Skin epidermis (tissue), 12 donors: ENCODE measurements at regions not wholly inside any gene's neighbourhood (a gene's known extent, or its start where the extent isn't known, plus 50 kb on each side); places are given as distances from the start of the nearest gene placed in this dataset.
"Not testable (repeated sequence)": the region's sequence is repeated elsewhere in the genome, so short reads cannot be mapped to it uniquely, and the experiment has no call there.

ENCODE experiments used
- H3K27ac ChIP-seq, 21 experiments: fragments of 200-600 bp; sonication (generic) in 11 of 21; one replicate each; pipeline ENCODE4 v1.5.0; 2020; ENCODE audit warnings: mild to moderate bottlenecking in 3 of 21, inconsistent platforms in 2 of 21, moderate library complexity in 2 of 21
- H3K4me3 ChIP-seq, 7 experiments: fragments of 200-600 bp; sonication (generic) in 2 of 7; one replicate each; pipeline ENCODE4 v1.5.0; 2020; ENCODE audit warnings: inconsistent platforms in 2 of 7, mild to moderate bottlenecking in 2 of 7, moderate library complexity in 1 of 7

DNA sequence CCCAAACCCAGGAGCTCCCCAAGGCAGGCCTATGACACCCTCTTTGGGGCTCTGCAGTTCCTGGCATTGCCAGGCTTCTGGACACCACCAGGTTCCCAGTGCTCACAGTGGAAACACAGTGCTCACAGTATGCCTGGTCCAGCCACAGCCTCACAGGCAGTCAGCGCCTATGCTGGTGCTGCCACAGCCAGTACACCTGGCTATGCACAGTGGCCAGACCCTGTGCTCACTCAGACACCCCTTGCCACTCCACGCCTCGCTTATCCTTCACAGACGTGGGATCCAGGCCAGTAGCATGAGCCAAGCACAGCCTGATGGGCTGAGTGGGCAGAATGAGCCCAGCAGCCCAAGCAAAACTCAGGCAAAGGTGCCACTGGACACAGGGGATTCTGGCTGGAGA lies 579.2 kb upstream of the ADGRL2 start:
- Histone ChIP-seq H3K4me3 (no peak overlapping the region), H3K27ac (no peak overlapping the region)

DNA sequence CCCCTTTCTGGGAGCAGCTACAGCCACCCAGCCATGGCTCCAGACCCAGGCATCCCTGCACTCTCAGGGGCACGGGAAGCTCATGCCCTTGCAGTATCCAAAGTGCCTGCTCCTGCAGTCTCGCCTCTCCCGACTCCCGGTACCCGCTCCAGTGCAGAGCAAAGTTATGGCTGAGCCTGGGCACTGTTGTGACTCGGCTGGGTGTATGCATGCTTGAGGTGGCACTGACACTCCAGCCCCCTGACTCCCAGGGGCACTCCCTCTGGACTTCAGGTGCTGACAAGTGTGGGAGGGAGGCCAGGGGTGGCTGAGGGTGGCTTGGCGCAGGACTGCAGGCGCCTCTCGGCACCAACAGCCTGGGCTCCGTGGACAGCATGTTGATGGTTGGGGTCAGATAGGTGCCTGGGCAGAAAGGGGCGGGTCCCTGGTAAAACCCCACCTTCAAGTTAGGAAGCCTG lies 580.1 kb upstream of the ADGRL2 start:
- Histone ChIP-seq H3K27ac (no peak overlapping the region), H3K4me3 (no peak overlapping the region)

DNA sequence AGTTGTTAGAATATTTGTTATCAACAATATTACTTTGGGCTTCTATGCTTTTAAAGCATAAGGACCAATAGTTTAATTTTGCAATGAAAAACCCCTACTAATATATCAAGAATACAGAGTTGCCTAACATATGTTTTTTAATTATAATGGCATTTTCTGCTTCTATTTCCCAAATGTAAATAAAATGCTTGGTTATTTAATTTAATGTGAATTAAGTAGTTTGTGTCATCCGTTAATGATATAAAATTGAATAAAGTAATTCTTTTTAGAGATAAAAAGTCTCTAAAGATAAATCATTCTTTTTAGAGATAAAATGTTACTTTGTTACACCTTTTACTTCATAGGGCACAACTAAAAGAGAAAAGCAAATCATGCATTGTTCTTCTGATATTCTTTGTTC lies 583.7 kb upstream of the ADGRL2 start:
- Histone ChIP-seq H3K4me3 (no peak overlapping the region), H3K27ac (no peak overlapping the region)

DNA sequence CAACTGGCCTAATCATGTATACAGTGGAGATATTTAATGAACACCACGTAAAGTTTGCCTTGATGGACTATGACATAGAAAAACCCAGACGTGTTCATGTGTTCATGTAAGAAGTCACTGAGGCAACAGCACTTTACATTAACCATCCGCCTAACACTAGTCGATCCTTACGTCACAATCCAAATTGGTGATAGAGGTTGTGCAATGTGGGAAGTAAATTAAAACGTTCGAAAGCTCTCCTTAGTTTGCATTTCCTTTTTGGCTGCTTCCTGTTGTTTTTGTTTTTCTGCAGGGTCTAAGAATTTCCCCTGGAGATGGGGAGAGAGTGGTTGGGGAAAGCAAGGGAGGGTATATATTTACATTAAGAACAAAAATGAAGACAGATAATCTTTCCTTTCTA lies 587.5 kb upstream of the ADGRL2 start:
- no peak overlapping the region for H3K4me3 ChIP-seq
- H3K27ac ChIP-seq = no peak overlapping the region

DNA sequence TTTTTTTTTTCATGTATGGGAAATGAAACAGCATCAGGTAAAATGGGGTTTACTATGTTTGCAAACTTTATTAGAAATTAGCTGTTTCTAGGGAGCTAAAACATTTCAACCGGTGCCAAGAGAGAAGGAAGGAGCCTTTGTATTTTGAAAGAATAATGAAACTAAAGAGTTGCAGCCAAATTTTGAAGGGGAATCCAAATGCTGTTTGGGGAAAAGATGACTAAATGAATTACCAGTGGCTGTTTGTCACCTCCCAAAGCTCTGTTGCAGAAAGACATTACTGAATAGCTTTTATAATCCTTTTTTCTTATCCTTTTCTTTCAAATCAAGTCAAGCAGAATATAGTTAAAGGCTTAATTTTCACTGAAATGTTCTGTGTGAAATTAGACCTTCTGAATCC lies 591.3 kb upstream of the ADGRL2 start:
- H3K27ac ChIP-seq = no peak overlapping the region
- no peak overlapping the region for H3K4me3 ChIP-seq

DNA sequence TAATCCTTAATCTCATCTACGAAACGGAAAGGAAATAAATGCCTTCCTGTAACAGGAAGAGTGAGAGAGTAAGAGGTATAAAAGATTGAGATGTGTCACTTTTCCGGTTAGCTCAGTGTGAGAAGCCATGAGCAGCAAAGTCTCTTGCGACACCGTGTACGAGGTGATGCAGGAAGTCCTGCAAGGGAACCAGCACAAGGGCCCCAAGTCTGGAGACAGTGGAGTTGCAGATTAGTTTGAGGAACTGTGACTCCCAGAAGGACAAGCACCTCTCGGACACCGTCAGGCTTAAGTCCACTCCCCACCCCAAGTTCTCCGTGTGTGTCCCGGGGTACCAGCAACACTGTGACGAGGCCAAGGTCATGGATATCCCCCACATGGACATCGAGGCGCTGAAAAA lies 592.3 kb upstream of the ADGRL2 start:
- H3K27ac ChIP-seq = no peak overlapping the region
- no peak overlapping the region for H3K4me3 ChIP-seq

DNA sequence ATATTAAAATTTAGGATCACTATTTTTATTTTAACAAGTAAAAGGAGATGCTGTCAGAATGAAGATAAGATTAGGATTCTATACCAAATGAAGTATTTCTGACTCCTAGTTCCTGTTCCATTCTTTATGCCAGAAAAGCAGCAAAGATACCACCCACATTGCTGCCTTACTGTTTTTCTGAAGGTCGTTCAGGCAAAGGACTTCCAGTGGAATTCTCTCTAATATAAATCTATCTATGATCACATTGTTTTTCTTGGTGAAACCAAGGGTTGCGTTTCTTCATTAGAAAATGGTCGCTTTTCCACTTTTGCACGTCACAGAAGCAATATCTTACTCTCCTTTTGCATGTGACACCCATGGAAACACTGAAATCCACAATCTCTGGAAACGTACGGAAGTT lies 594.8 kb upstream of the ADGRL2 start:
- Histone ChIP-seq H3K4me3 (no peak overlapping the region), H3K27ac (no peak overlapping the region)

DNA sequence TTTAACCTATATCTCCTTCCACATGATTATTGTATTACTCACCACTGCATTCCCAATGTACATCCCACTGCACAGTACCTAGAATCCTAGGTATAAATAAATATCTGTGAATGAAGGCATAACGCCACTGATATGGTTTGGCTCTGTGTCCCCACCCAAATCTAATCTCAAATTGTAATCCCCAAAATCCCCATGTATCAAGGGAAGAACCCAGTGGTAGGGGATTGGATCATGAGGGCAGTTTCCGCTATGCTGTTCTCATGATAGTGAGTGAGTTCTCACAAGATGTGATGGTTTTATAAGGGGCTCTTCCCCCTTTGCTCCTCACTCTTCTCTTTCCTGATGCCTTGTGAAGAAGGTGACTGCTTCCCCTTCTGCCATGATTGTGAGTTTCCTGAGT lies 599.0 kb upstream of the ADGRL2 start:
- no peak overlapping the region for H3K4me3 ChIP-seq
- no peak overlapping the region for H3K27ac ChIP-seq

DNA sequence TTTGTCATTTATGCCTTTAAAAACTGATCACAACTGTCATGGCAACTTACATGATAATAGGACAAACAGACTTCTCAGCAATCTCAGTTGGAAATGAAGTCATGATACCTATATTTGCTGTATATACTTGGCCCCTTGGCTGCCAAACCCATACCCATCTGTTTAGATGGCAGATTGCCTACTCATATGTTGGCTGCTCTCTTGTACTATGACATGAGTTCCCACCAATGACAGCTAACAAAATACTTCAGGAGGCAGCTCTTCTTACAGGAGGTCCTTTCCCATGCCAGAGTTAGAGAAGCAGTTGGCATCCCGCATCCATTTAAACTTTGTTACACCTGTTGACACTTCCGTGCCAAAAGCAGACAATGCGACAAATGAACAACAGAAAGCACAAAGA lies 603.1 kb upstream of the ADGRL2 start:
- Histone ChIP-seq H3K27ac (no peak overlapping the region), H3K4me3 (no peak overlapping the region)

DNA sequence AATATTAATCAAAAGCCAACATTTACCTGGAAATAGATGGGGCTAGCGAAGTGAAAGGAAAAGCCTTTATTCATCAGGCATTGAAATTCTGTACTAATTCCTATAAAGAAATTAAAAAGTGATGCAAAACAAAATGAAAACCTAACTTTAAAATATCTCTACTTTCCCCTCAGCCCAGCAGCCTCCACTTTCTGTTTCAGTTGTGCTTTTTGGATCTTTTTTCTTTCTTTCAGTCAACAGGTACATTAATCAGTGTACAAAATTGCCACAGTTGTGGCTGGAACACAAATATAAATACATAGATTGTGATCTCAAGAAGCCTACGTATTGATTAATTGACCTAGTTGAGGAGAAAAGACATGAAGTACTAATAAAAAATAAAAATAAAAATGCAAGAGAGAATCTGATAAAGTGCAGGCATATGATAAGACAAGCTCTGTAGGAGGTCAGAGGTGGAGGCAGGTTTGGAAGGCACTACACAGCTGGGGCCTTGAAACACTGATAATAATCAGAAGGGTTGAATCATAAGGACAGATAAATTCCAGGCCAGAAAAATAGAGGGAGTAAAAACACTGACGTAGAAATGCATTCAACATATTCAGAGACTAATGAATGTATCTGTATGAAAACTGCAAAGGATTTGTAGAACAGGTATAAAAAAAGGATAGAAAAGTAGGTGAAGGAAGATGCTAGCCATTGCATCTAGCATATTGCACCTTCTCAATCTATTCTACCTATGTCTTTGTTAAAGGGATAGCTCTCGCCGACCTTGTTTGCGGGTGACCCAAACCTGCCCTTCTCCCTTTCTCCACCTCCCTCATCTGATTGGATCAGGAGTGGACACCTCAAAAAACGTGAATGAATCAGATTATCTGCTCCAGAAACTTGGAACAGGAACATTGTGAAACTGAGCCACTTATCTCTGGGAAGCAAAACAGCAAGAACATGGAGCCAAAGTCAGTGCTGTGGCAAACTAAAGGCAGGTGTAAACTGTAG lies 607.8 kb upstream of the ADGRL2 start:
- Histone ChIP-seq H3K27ac (no peak overlapping the region), H3K4me3 (no peak overlapping the region)

DNA sequence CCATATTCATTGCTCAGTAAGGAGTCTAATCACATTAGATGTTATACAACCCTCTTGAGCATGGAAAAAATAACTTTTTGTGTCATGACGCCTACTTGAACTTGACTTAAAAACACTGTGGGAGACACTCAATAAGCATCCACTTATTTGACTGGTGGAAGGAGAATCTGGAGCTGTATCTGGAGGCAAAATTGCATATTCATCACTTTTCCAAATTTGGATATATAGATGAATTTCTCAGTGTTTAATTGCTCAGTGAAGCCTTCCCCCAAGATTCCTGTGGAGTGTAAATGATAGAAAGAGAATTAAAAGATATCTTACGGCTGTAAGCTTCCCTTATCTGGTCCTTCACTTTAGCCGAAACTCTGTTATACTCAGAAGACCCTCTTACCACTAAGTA lies 610.7 kb upstream of the ADGRL2 start:
- H3K27ac ChIP-seq = no peak overlapping the region
- H3K4me3 ChIP-seq = no peak overlapping the region

DNA sequence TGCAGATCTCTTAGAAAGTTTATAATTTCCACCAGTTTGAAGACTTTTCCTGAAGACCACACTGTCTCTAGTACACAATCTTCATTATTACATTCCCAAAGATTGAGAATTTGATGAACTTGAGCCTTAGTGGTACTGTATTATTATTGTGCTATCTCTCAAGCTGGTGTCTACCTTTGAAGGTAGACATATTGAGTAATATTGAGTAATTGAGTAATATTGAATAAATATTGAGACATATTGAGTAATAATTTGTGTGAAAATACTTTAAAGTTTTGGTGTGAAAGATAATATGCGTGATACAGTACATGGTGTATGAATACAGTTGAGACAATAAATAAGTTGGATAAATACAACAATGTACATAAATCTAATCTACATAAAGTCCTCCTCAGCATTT lies 613.1 kb upstream of the ADGRL2 start:
- Histone ChIP-seq H3K4me3 (no peak overlapping the region), H3K27ac (no peak overlapping the region)

DNA sequence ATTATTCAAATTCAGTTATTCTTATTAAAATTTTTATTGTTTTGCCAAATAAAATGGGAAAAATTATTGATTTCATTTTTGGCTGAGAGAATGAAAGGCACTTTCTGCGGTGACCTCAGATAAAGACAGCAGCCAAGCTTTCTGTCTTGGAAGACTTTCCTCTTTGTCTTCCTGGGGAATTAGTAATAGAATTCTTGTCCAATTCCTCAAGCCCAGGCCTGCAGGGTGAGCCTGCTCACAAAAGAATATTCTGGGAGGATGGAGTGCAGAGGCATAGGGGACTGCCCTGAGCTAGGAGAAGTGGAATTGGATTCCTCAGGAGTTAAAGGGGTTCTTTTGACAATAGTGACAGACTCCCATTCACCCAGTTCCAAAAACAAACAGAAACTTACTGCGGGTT lies 614.5 kb upstream of the ADGRL2 start:
- no peak overlapping the region for H3K4me3 ChIP-seq
- no peak overlapping the region for H3K27ac ChIP-seq

DNA sequence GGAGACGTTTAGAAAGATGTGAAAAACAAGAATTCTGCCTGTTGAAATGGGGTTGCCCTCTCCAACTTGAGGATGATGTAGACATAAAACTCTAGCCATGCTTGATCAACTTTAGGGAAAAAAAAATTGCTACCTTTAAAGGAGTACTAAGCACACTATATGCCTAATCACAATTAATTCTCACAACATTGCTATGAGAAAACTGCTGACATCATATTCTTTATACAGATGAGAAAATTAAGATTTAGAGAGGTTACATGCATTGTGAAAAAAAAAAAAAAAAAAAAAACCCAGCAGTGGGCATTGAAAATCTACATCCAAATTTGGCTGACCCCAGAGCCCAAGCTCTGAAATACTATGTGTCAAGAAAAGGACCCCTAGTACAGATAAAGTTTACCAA lies 617.2 kb upstream of the ADGRL2 start:
- Histone ChIP-seq H3K27ac (no peak overlapping the region), H3K4me3 (no peak overlapping the region)

DNA sequence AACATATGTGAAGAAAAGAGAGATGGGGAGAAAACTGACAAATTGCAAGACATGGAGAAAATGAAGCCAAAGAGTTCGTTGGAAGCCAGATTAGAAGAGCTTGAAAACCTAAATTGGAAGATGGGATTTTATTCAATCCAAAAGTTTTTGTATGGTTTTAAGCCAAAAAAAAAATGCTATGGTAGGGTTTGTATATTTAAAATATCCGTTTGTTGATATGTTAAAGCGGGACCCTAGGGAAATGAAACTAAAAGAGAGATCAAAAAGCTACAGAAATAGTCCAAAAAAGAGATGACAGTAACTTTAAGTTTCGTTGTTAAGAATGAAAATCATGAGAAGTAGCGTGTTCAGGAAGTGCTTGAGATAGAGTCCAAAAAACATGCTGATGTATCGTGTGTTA lies 617.7 kb upstream of the ADGRL2 start:
- no peak overlapping the region for H3K4me3 ChIP-seq

DNA sequence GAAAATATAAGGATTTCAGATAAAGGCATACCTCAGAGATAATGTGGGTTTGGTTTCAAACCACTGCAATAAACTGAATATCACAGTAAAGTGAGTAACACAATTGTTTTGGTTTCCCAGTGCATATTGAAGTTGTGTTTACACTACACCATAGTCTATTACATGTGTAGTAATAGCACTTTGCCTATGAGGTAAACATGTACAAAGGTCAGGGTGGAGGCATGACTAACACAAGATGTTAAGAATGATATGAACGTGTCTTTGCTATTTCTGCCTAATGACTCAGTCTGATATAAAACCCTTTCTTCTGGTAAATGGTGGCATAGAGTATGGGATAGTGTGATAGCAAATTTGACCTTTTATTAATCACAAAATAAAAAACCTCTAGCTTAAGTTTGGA lies 621.5 kb upstream of the ADGRL2 start:
- H3K4me3 ChIP-seq = no peak overlapping the region
- no peak overlapping the region for H3K27ac ChIP-seq

More for the DNA sequence above, 617.7 kb upstream of the ADGRL2 start:
- no peak overlapping the region for H3K27ac ChIP-seq

DNA sequence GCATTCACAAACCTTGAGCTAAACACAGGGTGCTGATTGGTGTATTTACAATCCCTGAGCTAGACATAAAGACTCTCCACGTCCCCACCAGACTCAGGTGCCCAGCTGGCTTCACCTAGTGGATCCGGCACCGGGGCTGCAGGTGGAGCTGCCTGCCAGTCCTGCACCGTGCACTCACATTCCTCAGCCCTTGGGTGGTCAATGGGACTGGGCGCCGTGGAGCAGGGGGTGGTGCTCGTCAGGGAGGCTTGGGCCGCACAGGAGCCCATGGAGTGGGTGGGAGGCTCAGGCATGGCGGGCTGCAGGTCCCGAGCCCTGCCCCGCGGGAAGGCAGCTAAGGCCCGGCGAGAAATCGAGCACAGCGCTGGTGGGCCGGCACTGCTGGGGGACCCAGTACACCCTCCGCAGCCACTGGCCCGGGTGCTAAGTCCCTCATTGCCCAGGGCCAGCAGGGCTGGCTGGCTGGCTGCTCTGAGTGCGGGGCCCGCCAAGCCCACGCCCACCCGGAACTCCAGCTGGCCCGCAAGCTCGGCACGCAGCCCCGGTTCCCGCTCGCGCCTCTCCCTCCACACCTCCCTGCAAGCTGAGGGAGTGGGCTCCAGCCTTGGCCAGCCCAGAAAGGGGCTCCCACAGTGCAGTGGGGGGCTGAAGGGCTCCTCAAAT lies 622.2 kb upstream of the ADGRL2 start:
- not testable (repeated sequence) for H3K4me3 ChIP-seq, H3K27ac ChIP-seq

DNA sequence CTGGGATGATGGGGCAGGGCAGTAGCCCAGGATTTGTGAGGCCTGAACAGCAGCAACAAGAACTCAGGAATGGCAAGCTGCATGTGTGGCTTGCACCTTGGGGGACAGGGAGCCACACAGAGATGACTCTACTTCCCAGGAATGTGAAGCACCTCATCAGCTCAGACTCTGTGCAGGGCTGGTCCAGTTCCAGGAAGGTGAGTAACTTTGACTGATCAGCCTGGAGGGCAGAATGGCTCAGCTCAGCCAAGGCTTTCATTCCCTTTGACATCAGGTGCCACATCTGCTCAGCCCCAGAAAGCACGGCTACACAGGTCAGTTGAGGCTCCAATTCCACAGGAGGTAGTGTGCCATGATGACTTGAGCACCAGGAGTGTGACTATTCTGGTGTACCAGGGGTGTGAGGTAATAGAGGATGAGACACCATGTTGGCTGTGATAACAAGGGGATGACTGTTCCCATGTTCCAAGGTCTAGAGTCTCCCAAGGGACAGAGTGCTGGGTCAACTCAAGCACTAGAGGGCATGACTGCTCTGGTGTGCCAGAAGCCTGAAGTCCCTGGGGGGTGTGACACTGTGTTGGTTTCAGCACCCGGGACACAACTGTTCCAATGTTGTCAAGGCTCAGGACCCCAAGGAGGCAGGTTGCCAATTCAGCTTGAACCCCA lies 625.8 kb upstream of the ADGRL2 start:
- Histone ChIP-seq H3K27ac (peak overlapping the region in 1 of 21 experiments; percentile 22), H3K4me3 (no peak overlapping the region)

DNA sequence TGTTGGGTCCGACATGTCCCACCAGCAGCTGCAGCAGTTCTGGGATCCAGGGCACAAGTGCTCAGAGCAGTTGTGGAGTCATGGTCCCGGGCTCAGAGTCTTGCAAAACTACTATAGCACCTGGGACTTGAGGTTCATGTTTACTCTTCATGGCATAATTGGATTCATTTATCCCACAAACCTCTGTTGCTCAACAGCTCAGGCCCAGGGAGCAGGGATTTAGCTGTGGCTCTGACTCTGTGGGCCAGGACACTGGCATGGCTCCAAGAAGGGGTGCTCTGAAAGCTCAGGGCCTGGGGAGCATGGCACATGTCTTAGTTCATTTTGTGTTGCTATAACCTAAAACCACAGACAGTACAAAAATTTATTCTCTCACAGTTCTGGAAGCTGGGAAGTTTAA lies 626.7 kb upstream of the ADGRL2 start:
- Histone ChIP-seq H3K27ac (no peak overlapping the region), H3K4me3 (no peak overlapping the region)

DNA sequence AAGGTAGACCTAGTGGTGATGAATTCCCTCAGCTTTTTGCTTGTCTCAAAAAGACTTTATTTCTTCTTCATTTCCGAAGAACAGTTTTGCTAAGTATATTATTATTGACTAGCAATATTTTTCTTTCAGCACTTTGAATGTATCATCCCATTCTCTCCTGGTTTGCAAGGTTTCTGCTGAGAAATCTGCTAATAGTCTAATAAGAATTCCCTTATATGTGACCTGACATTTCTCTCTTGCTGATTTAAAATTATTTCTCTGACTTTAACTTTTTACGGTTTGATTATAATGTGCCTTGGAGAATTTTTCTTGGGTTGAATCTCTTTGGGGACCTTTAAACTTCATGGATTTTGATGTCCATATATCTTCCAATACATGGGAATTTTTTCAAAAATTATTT lies 628.3 kb upstream of the ADGRL2 start:
- no peak overlapping the region for H3K27ac ChIP-seq
- no peak overlapping the region for H3K4me3 ChIP-seq

DNA sequence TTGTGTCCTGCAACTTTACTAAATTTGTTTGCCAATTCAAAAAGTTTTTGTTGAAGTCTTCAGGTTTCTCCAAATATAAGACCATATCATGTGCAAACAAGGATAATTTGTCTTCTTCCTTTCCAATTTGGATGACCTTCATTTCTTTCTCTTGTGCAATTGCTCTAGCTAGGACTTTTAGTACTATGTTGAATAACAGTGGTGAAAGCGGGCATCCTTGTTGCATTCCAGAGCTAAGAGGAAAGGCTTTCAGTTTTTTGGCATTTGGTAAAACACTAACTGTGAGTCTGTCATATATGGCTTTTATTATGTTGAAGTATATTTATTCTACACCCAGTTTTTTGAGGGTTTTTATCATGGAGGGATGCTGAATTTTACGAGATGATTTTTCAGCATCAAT lies 630.0 kb upstream of the ADGRL2 start:
- no peak overlapping the region for H3K4me3 ChIP-seq

More for the DNA sequence above, 630.0 kb upstream of the ADGRL2 start:
- H3K27ac ChIP-seq = no peak overlapping the region
